Retinal pigment epithelial cell (primary cell): ENCODE measurements at regions not wholly inside any gene's neighbourhood (a gene's known extent, or its start where the extent isn't known, plus 50 kb on each side); places are given as distances from the start of the nearest gene placed in this dataset.

Source experiments
- DNase-seq: peaks from one replicate; pipeline ENCODE4 v3.0.0-alpha.2; 2010; ENCODE audit warnings: low read depth
- H3K4me3 ChIP-seq: 2 replicates; pipeline ENCODE4 v1.5.1; 2011; ENCODE audit warnings: mild to moderate bottlenecking, low read length, control low read depth, moderate library complexity
- CTCF ChIP-seq: conservative IDR thresholded peaks from 2 replicates; pipeline ENCODE4 v1.5.1; 2011; ENCODE audit warnings: low read depth, low read length, control low read depth, inconsistent platforms

DNA sequence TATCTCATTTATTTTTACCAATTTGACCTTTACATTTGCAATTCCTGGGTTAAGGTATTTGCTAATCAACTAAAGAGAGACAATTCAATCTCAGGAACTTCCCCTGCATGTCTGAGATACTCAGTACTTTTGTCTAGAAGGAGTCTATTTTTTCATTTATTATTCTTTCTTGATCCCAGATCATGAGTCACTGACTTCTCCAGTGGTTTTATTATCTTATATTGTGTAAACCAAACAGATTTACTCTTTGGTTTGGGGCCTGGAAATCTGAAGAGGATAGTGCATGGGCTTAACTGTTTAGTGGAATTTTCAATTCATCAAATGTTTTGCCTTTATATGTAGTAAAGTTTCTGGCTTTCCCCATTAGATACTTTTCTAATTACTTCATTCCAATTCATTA lies 185.4 kb downstream of the ALG10B start:
- DNase-seq = no peak
- no peak for TF ChIP-seq CTCF
- H3K4me3 ChIP-seq = no peak overlapping the region

DNA sequence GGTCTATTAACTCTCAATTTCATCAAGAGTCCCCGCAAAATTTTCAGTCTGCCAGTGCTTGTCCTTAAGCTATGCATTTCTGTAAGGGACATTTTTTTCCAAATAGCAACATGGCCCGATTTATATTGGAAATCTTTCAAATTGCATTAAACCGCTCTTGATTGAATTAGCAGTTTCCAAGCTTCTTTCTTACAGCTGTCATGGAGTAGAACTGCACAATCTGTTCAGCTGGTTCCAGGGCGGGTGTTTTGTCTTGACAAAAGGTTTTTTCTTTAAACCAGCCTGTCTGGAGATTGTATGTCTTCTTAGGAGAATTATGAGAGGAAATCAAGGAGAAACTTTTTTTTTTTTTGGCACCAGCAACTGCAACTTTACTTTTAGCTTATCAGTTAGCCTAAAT lies 185.8 kb downstream of the ALG10B start:
- H3K4me3 ChIP-seq = no peak overlapping the region
- no peak for DNase-seq
- no peak for TF ChIP-seq CTCF

DNA sequence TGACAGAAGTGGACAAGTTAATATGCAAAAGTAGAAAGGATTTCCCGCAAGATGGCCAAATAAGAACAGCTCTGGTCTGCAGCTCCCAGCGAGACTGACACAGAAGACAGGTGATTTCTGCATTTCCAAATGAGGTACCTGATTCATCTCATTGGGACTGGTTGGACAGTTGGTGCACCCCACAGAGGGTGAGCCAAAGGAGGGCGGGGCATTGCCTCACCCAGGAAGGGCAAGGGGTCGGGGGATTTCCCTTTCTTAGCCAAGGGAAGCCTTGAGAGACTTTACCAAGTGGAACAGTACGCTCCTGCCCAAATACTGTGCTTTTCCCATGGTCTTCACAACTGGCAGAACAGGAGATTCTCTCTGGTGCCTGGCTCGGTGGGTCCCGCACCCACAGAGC lies 191.3 kb downstream of the ALG10B start:
- no peak for TF ChIP-seq CTCF
- no peak overlapping the region for H3K4me3 ChIP-seq
- DNase-seq = no peak

DNA sequence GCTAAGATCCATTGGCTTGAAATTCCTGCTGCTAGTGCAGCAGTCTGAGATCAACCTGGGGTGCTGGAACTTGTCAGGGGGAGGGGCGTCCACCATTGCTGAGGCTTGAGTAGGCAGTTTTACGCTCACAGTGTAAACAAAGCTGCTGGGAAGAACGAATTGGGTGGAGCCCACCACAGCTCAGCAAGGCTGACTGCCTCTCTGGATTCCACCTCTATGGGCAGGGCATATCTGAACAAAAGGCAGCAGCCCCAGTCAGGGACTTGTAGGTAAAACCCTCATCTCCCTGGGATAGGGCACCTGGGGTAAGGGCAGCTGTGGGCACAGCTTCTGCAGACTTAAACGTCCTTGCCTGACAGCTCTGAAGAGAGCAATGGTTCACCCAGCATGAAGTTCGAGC lies 191.7 kb downstream of the ALG10B start:
- no peak for DNase-seq
- H3K4me3 ChIP-seq = no peak overlapping the region
- TF ChIP-seq CTCF = no peak

DNA sequence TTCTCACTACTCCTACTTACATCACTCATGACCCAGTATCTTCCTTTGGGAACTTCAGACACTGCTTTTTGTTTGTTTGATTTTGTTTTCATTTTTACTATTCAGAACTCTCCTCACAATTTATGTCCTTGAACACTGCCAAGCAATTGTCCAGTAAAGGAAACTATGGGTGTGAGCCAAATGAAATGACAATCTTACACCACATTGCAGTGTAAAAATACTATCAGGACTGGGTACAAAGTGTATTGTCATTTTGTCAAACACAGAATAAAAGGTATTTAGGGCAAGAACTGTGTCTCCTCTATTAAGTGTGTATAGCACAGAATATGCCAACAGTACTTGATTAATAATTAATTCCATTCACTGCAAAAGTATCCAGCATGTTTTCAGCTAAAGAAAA lies 199.3 kb downstream of the ALG10B start:
- no peak overlapping the region for H3K4me3 ChIP-seq
- TF ChIP-seq CTCF = no peak
- no peak for DNase-seq

DNA sequence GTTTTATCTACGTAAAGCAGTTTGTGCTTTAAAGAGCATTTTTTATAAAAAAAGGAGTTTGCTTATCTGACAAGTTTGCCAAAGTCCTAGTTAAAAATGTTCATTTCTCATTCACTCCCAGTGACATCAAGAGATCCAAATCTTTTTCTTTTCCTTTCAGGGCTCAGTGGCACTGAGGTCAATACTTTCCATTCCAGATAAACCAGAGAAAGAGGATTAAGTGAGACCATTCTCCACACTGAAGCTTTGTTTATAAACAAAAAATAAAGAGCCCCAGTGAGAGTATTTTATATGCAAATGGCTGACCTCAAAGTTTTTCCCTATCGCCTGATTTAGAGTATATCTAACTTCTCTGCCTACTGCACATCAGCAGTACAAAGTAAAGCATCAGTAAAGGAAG lies 199.8 kb downstream of the ALG10B start:
- no peak for DNase-seq
- H3K4me3 ChIP-seq = no peak overlapping the region
- TF ChIP-seq CTCF = no peak

GRCh38 chr12:38523920-38524319 lies 207.3 kb downstream of the ALG10B start:
- TF ChIP-seq CTCF = no peak
- H3K4me3 ChIP-seq = no peak overlapping the region
- no peak for DNase-seq
